H9 (cell line): ENCODE measurements at regions not wholly inside any gene's neighbourhood (a gene's known extent, or its start where the extent isn't known, plus 50 kb on each side); places are given as distances from the start of the nearest gene placed in this dataset.

ENCODE experiments used
- DNase-seq: peaks from one replicate; pipeline ENCODE4 v3.0.0-alpha.2; 2017
- H2AFZ ChIP-seq: one replicate; pipeline ENCODE4 v1.6.1; 2013; ENCODE audit warnings: mild to moderate bottlenecking, low read length, control low read depth, moderate library complexity
- H2AK5ac ChIP-seq: 2 replicates; pipeline ENCODE4 v1.6.1; 2013; ENCODE audit warnings: low read length, control low read depth, mixed read lengths; ENCODE audit not compliant: insufficient read length
- H2BK120ac ChIP-seq: one replicate; pipeline ENCODE4 v1.6.1; 2013; ENCODE audit warnings: low read depth, mild to moderate bottlenecking, low read length, control low read depth, inconsistent platforms; ENCODE audit not compliant: poor library complexity, severe bottlenecking
- H2BK12ac ChIP-seq: 2 replicates; pipeline ENCODE4 v1.6.1; 2013; ENCODE audit warnings: low read length, control low read depth, mixed read lengths, low read depth; ENCODE audit not compliant: insufficient read length
- H2BK15ac ChIP-seq: 2 replicates; pipeline ENCODE4 v1.6.1; 2013; ENCODE audit warnings: low read depth, low read length, control low read depth
- H2BK20ac ChIP-seq: one replicate; pipeline ENCODE4 v1.6.1; 2013; ENCODE audit warnings: low read depth, mild to moderate bottlenecking, low read length, control low read depth, inconsistent platforms; ENCODE audit not compliant: poor library complexity, severe bottlenecking
- H2BK5ac ChIP-seq: 2 replicates; pipeline ENCODE4 v1.6.1; 2013; ENCODE audit warnings: low read length, control low read depth, mixed read lengths; ENCODE audit not compliant: insufficient read length
- H3K14ac ChIP-seq: 2 replicates; pipeline ENCODE4 v1.6.1; 2013; ENCODE audit warnings: low read length, control low read depth; ENCODE audit not compliant: insufficient read depth
- H3K18ac ChIP-seq: 2 replicates; pipeline ENCODE4 v1.6.1; 2013; ENCODE audit warnings: low read depth, mild to moderate bottlenecking, mixed read lengths, low read length, control low read depth; ENCODE audit not compliant: insufficient read length
- H3K23ac ChIP-seq: 2 replicates; pipeline ENCODE4 v1.6.1; 2013; ENCODE audit warnings: low read length, control low read depth, mixed read lengths, low read depth; ENCODE audit not compliant: insufficient read length
- H3K23me2 ChIP-seq: 2 replicates; pipeline ENCODE4 v1.6.1; 2013; ENCODE audit warnings: low read depth, mild to moderate bottlenecking, mixed read lengths, low read length, control low read depth; ENCODE audit not compliant: insufficient read length, poor library complexity, severe bottlenecking
- H3K27ac ChIP-seq: 2 replicates; pipeline ENCODE4 v1.5.1; 2013; ENCODE audit warnings: low read length, control low read depth, mixed read lengths, low read depth; ENCODE audit not compliant: insufficient read length
- H3K27me3 ChIP-seq: 2 replicates; pipeline ENCODE4 v1.6.1; 2013; ENCODE audit warnings: low read length, control low read depth, inconsistent platforms; ENCODE audit not compliant: insufficient read depth
- H3K4ac ChIP-seq: 2 replicates; pipeline ENCODE4 v1.6.1; 2013; ENCODE audit warnings: low read depth, mild to moderate bottlenecking, control low read depth, inconsistent platforms, low read length, moderate library complexity
- H3K4me1 ChIP-seq: 2 replicates; pipeline ENCODE4 v1.6.1; 2013; ENCODE audit warnings: low read length, control low read depth, inconsistent platforms; ENCODE audit not compliant: insufficient read depth
- H3K4me2 ChIP-seq: 2 replicates; pipeline ENCODE4 v1.6.1; 2013; ENCODE audit warnings: low read length, control low read depth, mixed read lengths; ENCODE audit not compliant: insufficient read length, insufficient read depth
- H3K56ac ChIP-seq: 2 replicates; pipeline ENCODE4 v1.6.1; 2013; ENCODE audit warnings: low read depth, mild to moderate bottlenecking, mixed read lengths, low read length, control low read depth; ENCODE audit not compliant: insufficient read length
- H3K79me1 ChIP-seq: 2 replicates; pipeline ENCODE4 v1.6.1; 2013; ENCODE audit warnings: low read depth, mild to moderate bottlenecking, moderate library complexity, low read length, control low read depth, inconsistent platforms; ENCODE audit not compliant: insufficient read depth, poor library complexity, severe bottlenecking
- H3K79me2 ChIP-seq: 2 replicates; pipeline ENCODE4 v1.6.1; 2013; ENCODE audit warnings: low read length, control low read depth, inconsistent platforms; ENCODE audit not compliant: insufficient read depth
- H3K9ac ChIP-seq: 2 replicates; pipeline ENCODE4 v1.6.1; 2013; ENCODE audit warnings: low read length, control low read depth, mixed read lengths; ENCODE audit not compliant: insufficient read length; ENCODE audit errors: extremely low read depth
- H3K9me3 ChIP-seq: one replicate; pipeline ENCODE4 v1.6.1; 2013; ENCODE audit warnings: low read depth, low read length, inconsistent platforms; ENCODE audit not compliant: control insufficient read depth
- H3T11ph ChIP-seq: one replicate; pipeline ENCODE4 v1.6.1; 2013; ENCODE audit warnings: mild to moderate bottlenecking, low read length, control low read depth, inconsistent platforms
- H4K20me1 ChIP-seq: one replicate; pipeline ENCODE4 v1.6.1; 2013; ENCODE audit not compliant: control insufficient read depth, insufficient read length, insufficient read depth
- H4K5ac ChIP-seq: 2 replicates; pipeline ENCODE4 v1.6.1; 2013; ENCODE audit warnings: low read depth, mild to moderate bottlenecking, mixed read lengths, low read length, control low read depth; ENCODE audit not compliant: insufficient read length
- H4K8ac ChIP-seq: replicated peaks from 2 replicates; pipeline ENCODE4 v1.6.1; 2013; ENCODE audit warnings: low read length, control low read depth, mixed read lengths, low read depth; ENCODE audit not compliant: insufficient read length
- H4K91ac ChIP-seq: 2 replicates; pipeline ENCODE4 v1.6.1; 2013; ENCODE audit warnings: low read depth, mild to moderate bottlenecking, moderate library complexity, mixed read lengths, low read length, control low read depth; ENCODE audit not compliant: insufficient read length
- H3K27ac Mint-ChIP-seq, 3 experiments: 2 replicates in 2 of 3; 3 replicates in 1 of 3; pipeline ENCODE4 v1.8.0; 2020 to 2021; ENCODE audit warnings: mixed read lengths in 3 of 3, mild to moderate bottlenecking in 1 of 3, moderate library complexity in 1 of 3
- H3K27me3 Mint-ChIP-seq: 2 replicates; pipeline ENCODE4 v1.8.0; 2021; ENCODE audit warnings: low read depth, mild to moderate bottlenecking, moderate library complexity, mixed read lengths
- H3K36me3 Mint-ChIP-seq, 3 experiments: 2 replicates in 2 of 3; 3 replicates in 1 of 3; pipeline ENCODE4 v1.8.0; 2020 to 2021; ENCODE audit warnings: low read depth in 3 of 3, mixed read lengths in 3 of 3; ENCODE audit not compliant: insufficient read depth in 1 of 3
- H3K4me1 Mint-ChIP-seq, 2 experiments: 2 replicates each; pipeline ENCODE4 v1.8.0; 2020; ENCODE audit warnings: mixed read lengths in 2 of 2
- H3K4me3 Mint-ChIP-seq, 2 experiments: 2 replicates in 1 of 2; 3 replicates in 1 of 2; pipeline ENCODE4 v1.8.0; 2020 to 2021; ENCODE audit warnings: mild to moderate bottlenecking in 2 of 2, mixed read lengths in 2 of 2, moderate library complexity in 1 of 2
- H3K9me3 Mint-ChIP-seq, 2 experiments: 2 replicates in 1 of 2; 3 replicates in 1 of 2; pipeline ENCODE4 v1.8.0; 2020; ENCODE audit warnings: mild to moderate bottlenecking in 2 of 2, mixed read lengths in 2 of 2, moderate library complexity in 1 of 2
- CTCF ChIP-seq: fragments of 200-600 bp; sonication (generic); conservative IDR thresholded peaks from 3 replicates; pipeline ENCODE4 v1.8.0; 2021; ENCODE audit warnings: antibody characterized with exemption, mild to moderate bottlenecking
- WGBS: extraction: QIAGEN DNeasy Blood & Tissue Kit; methylation state at CpG from one replicate; pipeline ENCODE4 v1.1.7; 2013; ENCODE audit warnings: missing lambda C conversion rate, low lambda C conversion rate, mixed read lengths; ENCODE audit not compliant: insufficient read length; ENCODE audit errors: extremely low coverage; 5-methylcytosine and 5-hydroxymethylcytosine counted together

GRCh38 chr4:128550060-128550459 lies 259.4 kb upstream of the JADE1 start:
- H3K9me3 ChIP-seq, result no peaks in the 10 kb centered on the region
- H3K23me2 ChIP-seq, result no peaks in the 10 kb centered on the region
- H3K23ac ChIP-seq, result no peak overlapping the region
- no peak for TF ChIP-seq CTCF
- peaks cover 1% of the 10 kb centered on the region for H3K27me3 Mint-ChIP-seq
- no peak for DNase-seq
- no peak overlapping the region for H4K8ac ChIP-seq
- no peak overlapping the region for H3K4me3 Mint-ChIP-seq
- no peaks in the 10 kb centered on the region for H3K4me1 ChIP-seq
- H4K5ac ChIP-seq, result no peak overlapping the region
- H3K27me3 ChIP-seq, result no peaks in the 10 kb centered on the region
- H3K4me1 Mint-ChIP-seq, result peaks cover 2 to 6% of the 10 kb centered on the region in 2 experiments; a peak in 2 of 4 replicates
- H3K9ac ChIP-seq, result no peak overlapping the region
- H2BK5ac ChIP-seq, result no peak overlapping the region
- no peak overlapping the region for H3K27ac ChIP-seq
- H4K91ac ChIP-seq, result no peak overlapping the region
- H3K36me3 Mint-ChIP-seq, result peaks cover 0 to 3% (median 2%) of the 10 kb centered on the region in 3 experiments; a peak in 2 of 7 replicates
- H2AK5ac ChIP-seq, result no peak overlapping the region
- no peaks in the 10 kb centered on the region for H4K20me1 ChIP-seq
- H3K4me2 ChIP-seq, result no peak overlapping the region
- WGBS, result no CpG with 5 or more reads among the region's 5 CpGs
- no peak overlapping the region for H3K18ac ChIP-seq
- no peak overlapping the region for H3T11ph ChIP-seq
- no peak overlapping the region for H2BK15ac ChIP-seq
- no peak overlapping the region for H2BK20ac ChIP-seq
- H3K79me1 ChIP-seq, result no peaks in the 10 kb centered on the region
- no peak overlapping the region for H2BK12ac ChIP-seq
- H3K27ac Mint-ChIP-seq, result no peak overlapping the region
- H3K56ac ChIP-seq, result no peak overlapping the region
- no peak overlapping the region for H2AFZ ChIP-seq
- H3K14ac ChIP-seq, result no peak overlapping the region
- H2BK120ac ChIP-seq, result no peak overlapping the region
- H3K9me3 Mint-ChIP-seq, result peaks cover 8 to 9% of the 10 kb centered on the region in 2 experiments; a peak in 3 of 5 replicates
- H3K79me2 ChIP-seq, result no peaks in the 10 kb centered on the region
- H3K4ac ChIP-seq, result no peak overlapping the region
